ENCODE measurements at regions not wholly inside any gene's neighbourhood (a gene's known extent, or its start where the extent isn't known, plus 50 kb on each side); places are given as distances from the start of the nearest gene placed in this dataset.

- TF ChIP-seq ZNF138 (CRISPR knock-in tag; conservative IDR thresholded peaks at IDR 0.05) = no peak
- no peak for TF ChIP-seq FOXP1 (CRISPR knock-in tag; IDR thresholded peaks at IDR 0.05; ENCODE audit: borderline replicate concordance)
- TF ChIP-seq TCF7 (CRISPR knock-in tag; IDR thresholded peaks at IDR 0.05; ENCODE audit: low read depth) = no peak
- no peak for TF ChIP-seq ZNF423 (CRISPR knock-in tag; IDR thresholded peaks at IDR 0.05)
These were observed 250.8 kb downstream of the TMEM182 start (continued) for GRCh38 chr2:103012590-103012989.

GRCh38 chr2:103025056-103025455 lies 263.2 kb downstream of the TMEM182 start:
- H3K9me3 Mint-ChIP-seq = no peaks in the 10 kb centered on the region
- TF ChIP-seq CREB1 (CRISPR knock-in tag; IDR thresholded peaks at IDR 0.05) (no peak), RORB (CRISPR knock-in tag; IDR thresholded peaks at IDR 0.05) (no peak), MLX (CRISPR knock-in tag; IDR thresholded peaks at IDR 0.05) (no peak), RELA (CRISPR knock-in tag; IDR thresholded peaks at IDR 0.05; ENCODE audit: borderline replicate concordance) (no peak), NR1H2 (CRISPR knock-in tag; IDR thresholded peaks at IDR 0.05) (no peak), PRDM15 (CRISPR knock-in tag; IDR thresholded peaks at IDR 0.05) (no peak), NFYB (CRISPR knock-in tag; conservative IDR thresholded peaks at IDR 0.05; ENCODE audit: low read depth) (no peak), ZBTB43 (CRISPR knock-in tag; IDR thresholded peaks at IDR 0.05) (no peak), OVOL2 (CRISPR knock-in tag; IDR thresholded peaks at IDR 0.05; ENCODE audit: borderline replicate concordance) (no peak), SMAD4 (CRISPR knock-in tag; IDR thresholded peaks at IDR 0.05) (no peak), SMAD3 (CRISPR knock-in tag; IDR thresholded peaks at IDR 0.05; ENCODE audit: borderline replicate concordance) (no peak), ELF4 (CRISPR knock-in tag; IDR thresholded peaks at IDR 0.05; ENCODE audit: low read depth) (no peak), JAZF1 (CRISPR knock-in tag; IDR thresholded peaks at IDR 0.05) (no peak), ETV6 (CRISPR knock-in tag; IDR thresholded peaks at IDR 0.05) (no peak), ERG (CRISPR knock-in tag; IDR thresholded peaks at IDR 0.05) (no peak), GABPB1 (CRISPR knock-in tag; IDR thresholded peaks at IDR 0.05) (no peak), MAX (CRISPR knock-in tag; IDR thresholded peaks at IDR 0.05) (no peak), AR (CRISPR knock-in tag; IDR thresholded peaks at IDR 0.05) (no peak)
- ChIA-PET POLR2A (no interaction called here), CTCF (no interaction called here)
- ATAC-seq (no peak), DNase-seq (ENCODE audit: low spot score) (no peak)
- no peak overlapping the region for H3K4me3 Mint-ChIP-seq
- no peaks in the 10 kb centered on the region for H3K4me1 Mint-ChIP-seq
- H3K27ac Mint-ChIP-seq = no peak overlapping the region
- no peaks in the 10 kb centered on the region for H3K36me3 Mint-ChIP-seq
- H3K27me3 Mint-ChIP-seq (ENCODE audit: low read depth) = no peaks in the 10 kb centered on the region; the same call in 1 of the 2 replicates

Data from WTC11 (cell line).